ENCODE measurements at regions not wholly inside any gene's neighbourhood (a gene's known extent, or its start where the extent isn't known, plus 50 kb on each side); places are given as distances from the start of the nearest gene placed in this dataset.

GRCh38 chr4:148808416-148808815 is 366.2 kb upstream of the NR3C2 start:
- no peak for DNase-seq (ENCODE audit: low spot score)

- no peak for DNase-seq (ENCODE audit: low spot score)
Observed at GRCh38 chr4:148800940-148801339, 358.7 kb upstream of the NR3C2 start.

GRCh38 chr4:148800336-148800885 is 358.2 kb upstream of the NR3C2 start:
- no peak for DNase-seq (ENCODE audit: low spot score)

GRCh38 chr4:148795156-148795864 is 353.1 kb upstream of the NR3C2 start:
- DNase-seq (ENCODE audit: low spot score), result peak; percentile 51

GRCh38 chr4:148793221-148793620 is 351.0 kb upstream of the NR3C2 start:
- no peak for DNase-seq (ENCODE audit: low spot score)

GRCh38 chr4:148790691-148791090 is 348.5 kb upstream of the NR3C2 start:
- DNase-seq (ENCODE audit: low spot score), result no peak

- DNase-seq (ENCODE audit: low spot score), result no peak
Observed at GRCh38 chr4:148790246-148790645, 348.0 kb upstream of the NR3C2 start.

GRCh38 chr4:148787831-148788477 is 345.7 kb upstream of the NR3C2 start:
- DNase-seq (ENCODE audit: low spot score), result peak; percentile 15

- DNase-seq (ENCODE audit: low spot score), result no peak
Observed at GRCh38 chr4:148787285-148787684, 345.1 kb upstream of the NR3C2 start.

GRCh38 chr4:148786699-148787098 is 344.5 kb upstream of the NR3C2 start:
- no peak for DNase-seq (ENCODE audit: low spot score)

GRCh38 chr4:148782284-148782683 is 340.1 kb upstream of the NR3C2 start:
- peak; percentile 32 for DNase-seq (ENCODE audit: low spot score)

GRCh38 chr4:148780426-148781005 is 338.3 kb upstream of the NR3C2 start:
- no peak for DNase-seq (ENCODE audit: low spot score)

- no peak for DNase-seq (ENCODE audit: low spot score)
Observed at GRCh38 chr4:148779771-148780170, 337.6 kb upstream of the NR3C2 start.

- no peak for DNase-seq (ENCODE audit: low spot score)
Observed at GRCh38 chr4:148778980-148779675, 336.9 kb upstream of the NR3C2 start.

GRCh38 chr4:148776941-148777340 is 334.7 kb upstream of the NR3C2 start:
- no peak for DNase-seq (ENCODE audit: low spot score)

GRCh38 chr4:148774134-148774533 is 331.9 kb upstream of the NR3C2 start:
- DNase-seq (ENCODE audit: low spot score), result no peak

- DNase-seq (ENCODE audit: low spot score), result no peak
Observed at GRCh38 chr4:148773313-148773712, 331.1 kb upstream of the NR3C2 start.

- DNase-seq (ENCODE audit: low spot score), result no peak
Observed at GRCh38 chr4:148770848-148771247, 328.6 kb upstream of the NR3C2 start.

GRCh38 chr4:148770377-148770776 is 328.2 kb upstream of the NR3C2 start:
- DNase-seq (ENCODE audit: low spot score), result no peak

GRCh38 chr4:148764720-148765119 is 322.5 kb upstream of the NR3C2 start:
- DNase-seq (ENCODE audit: low spot score), result no peak

- no peak for DNase-seq (ENCODE audit: low spot score)
Observed at GRCh38 chr4:148757171-148757570, 315.0 kb upstream of the NR3C2 start.

- DNase-seq (ENCODE audit: low spot score), result no peak
Observed at GRCh38 chr4:148749403-148749802, 307.2 kb upstream of the NR3C2 start.

Data from HuH-7 (cell line).